B cell (primary cell): ENCODE measurements at regions not wholly inside any gene's neighbourhood (a gene's known extent, or its start where the extent isn't known, plus 50 kb on each side); places are given as distances from the start of the nearest gene placed in this dataset.

Source experiments
- ATAC-seq: fragments of 200-7000 bp; cut with Tn5 transposase; one replicate; pipeline ENCODE4 v1.10.0; 2021; ENCODE audit warnings: low read depth, mild to moderate bottlenecking, moderate number of reproducible peaks, moderate library complexity
- CTCF ChIA-PET: fragments of 350-600 bp; sonication (Branson Sonifier 250); formaldehyde crosslinking; loops from one replicate; lab custom pipeline; 2021; ENCODE audit warnings: antibody characterized with exemption, inconsistent platforms; lab: Charles Lee
- POLR2A ChIA-PET: fragments of 350-600 bp; sonication (Branson Sonifier 250); formaldehyde crosslinking; loops from one replicate; lab custom pipeline; 2021; ENCODE audit warnings: antibody characterized with exemption; lab: Charles Lee
- DNase-seq: peaks from one replicate; pipeline ENCODE4 v3.0.0; 2013
- H2AFZ ChIP-seq: 2 replicates; pipeline ENCODE4 v1.6.1; 2012; ENCODE audit warnings: mild to moderate bottlenecking, low read depth, low read length; ENCODE audit not compliant: insufficient read depth, poor library complexity, severe bottlenecking
- H3K27ac ChIP-seq, 2 donors: 1 replicate in 1 of 2; 2 replicates in 1 of 2; pipeline ENCODE4 v1.5.1; 2012 to 2013; ENCODE audit warnings: low read length in 2 of 2, mild to moderate bottlenecking in 2 of 2, moderate library complexity in 1 of 2
- H3K27me3 ChIP-seq, 4 experiments: fragments of 200-600 bp in 1 of 4; sonication (generic) in 1 of 4; replicated peaks in 1 of 4; 1 replicate in 2 of 4; 2 replicates in 2 of 4; pipeline versions ENCODE4 v1.6.1 to v1.7.0; 2013 to 2016; ENCODE audit warnings: low read length in 3 of 4, mild to moderate bottlenecking in 2 of 4, mixed read lengths in 1 of 4, moderate library complexity in 1 of 4; ENCODE audit not compliant: insufficient read depth in 4 of 4, control insufficient read depth in 3 of 4; ENCODE audit errors: control extremely low read depth in 1 of 4
- H3K36me3 ChIP-seq, 2 experiments: replicated peaks in 1 of 2; 1 replicate in 1 of 2; 2 replicates in 1 of 2; pipeline versions ENCODE4 v1.6.1 to v1.7.1; 2013; ENCODE audit warnings: low read length in 1 of 2; ENCODE audit not compliant: insufficient read depth in 2 of 2, control insufficient read depth in 1 of 2; ENCODE audit errors: control extremely low read depth in 1 of 2, extremely low read depth in 1 of 2
- H3K4me1 ChIP-seq, 2 donors: fragments of 200-600 bp in 1 of 2; sonication (generic) in 1 of 2; 1 replicate in 1 of 2; 2 replicates in 1 of 2; pipeline versions ENCODE4 v1.5.1 to v1.6.1; 2013 to 2017; ENCODE audit warnings: low read length in 2 of 2; ENCODE audit not compliant: control insufficient read depth in 2 of 2, insufficient read depth in 2 of 2
- H3K4me2 ChIP-seq: replicated peaks from 2 replicates; pipeline ENCODE3; 2012; ENCODE audit warnings: mild to moderate bottlenecking, low read depth, low read length; ENCODE audit not compliant: poor library complexity, severe bottlenecking
- H3K4me3 ChIP-seq, 5 experiments: fragments of 200-600 bp in 1 of 5; sonication (generic) in 1 of 5; 1 replicate in 3 of 5; 2 replicates in 2 of 5; pipeline versions ENCODE4 v1.5.1 to v1.7.0; 2011 to 2016; ENCODE audit warnings: low read length in 4 of 5, mild to moderate bottlenecking in 4 of 5, low read depth in 2 of 5, control low read depth in 1 of 5, moderate library complexity in 1 of 5; ENCODE audit not compliant: insufficient read depth in 1 of 5; ENCODE audit errors: control extremely low read depth in 1 of 5, extremely low read depth in 1 of 5
- H3K79me2 ChIP-seq: fragments of 200-600 bp; sonication (generic); one replicate; pipeline ENCODE4 v1.6.0; 2016; ENCODE audit warnings: low read length; ENCODE audit not compliant: control insufficient read depth, insufficient read depth
- H3K9ac ChIP-seq: fragments of 200-600 bp; sonication (generic); 2 replicates; pipeline ENCODE4 v1.6.1; 2017; ENCODE audit warnings: mild to moderate bottlenecking, low read length, moderate library complexity
- H3K9me3 ChIP-seq, 3 donors: one replicate each; pipeline versions ENCODE4 v1.6.1 to v1.7.1; 2013; ENCODE audit warnings: low read length in 2 of 3; ENCODE audit not compliant: control insufficient read depth in 2 of 3, insufficient read depth in 1 of 3; ENCODE audit errors: control extremely low read depth in 1 of 3
- H4K20me1 ChIP-seq: 2 replicates; pipeline ENCODE4 v1.6.0; 2012; ENCODE audit warnings: mild to moderate bottlenecking, low read length; ENCODE audit not compliant: insufficient read depth, control insufficient read depth, poor library complexity, severe bottlenecking
- H3K27ac Mint-ChIP-seq: one replicate; pipeline ENCODE4 v1.8.0; 2021; ENCODE audit warnings: mixed read lengths
- H3K27me3 Mint-ChIP-seq: one replicate; pipeline ENCODE4 v1.8.0; 2021; ENCODE audit warnings: mixed read lengths
- H3K4me1 Mint-ChIP-seq: one replicate; pipeline ENCODE4 v1.8.0; 2021; ENCODE audit warnings: mixed read lengths
- H3K4me3 Mint-ChIP-seq: one replicate; pipeline ENCODE4 v1.8.0; 2021; ENCODE audit warnings: mixed read lengths
- H3K9me3 Mint-ChIP-seq: one replicate; pipeline ENCODE4 v1.8.0; 2022; ENCODE audit warnings: mixed read lengths; ENCODE audit not compliant: insufficient read depth
- CTCF ChIP-seq: fragments of 200-600 bp; IDR thresholded peaks from one replicate; pipeline ENCODE4 v1.8.0; 2022; ENCODE audit warnings: antibody characterized with exemption, mild to moderate bottlenecking
- EZH2 ChIP-seq: IDR thresholded peaks from 2 replicates; pipeline ENCODE4 v1.6.1; 2012; ENCODE audit warnings: borderline replicate concordance, low read depth, mild to moderate bottlenecking, moderate library complexity, low read length; ENCODE audit not compliant: insufficient read depth, poor library complexity, severe bottlenecking
- intact Hi-C: fragments of 100-400 bp; cut with micrococcal nuclease; formaldehyde crosslinking; loops from one replicate; pipeline ENCODE4 v1.10.0; 2022

- Mint-ChIP-seq H3K27ac (no peak overlapping the region), H3K27me3 (no peaks in the 10 kb centered on the region), H3K4me1 (no peaks in the 10 kb centered on the region), H3K4me3 (no peak overlapping the region), H3K9me3 (no peaks in the 10 kb centered on the region)
- no peak for TF ChIP-seq EZH2
- TF ChIP-seq CTCF = no peak
- Histone ChIP-seq H3K27ac (no peak overlapping the region), H3K36me3 (no peaks in the 10 kb centered on the region), H2AFZ (no peak overlapping the region), H3K4me2 (no peak overlapping the region), H3K27me3 (no peaks in the 10 kb centered on the region), H3K9me3 (no peaks in the 10 kb centered on the region), H4K20me1 (no peaks in the 10 kb centered on the region), H3K79me2 (no peaks in the 10 kb centered on the region), H3K9ac (no peak overlapping the region), H3K4me1 (no peaks in the 10 kb centered on the region), H3K4me3 (no peak overlapping the region)
- CTCF ChIA-PET = no interaction called here
- intact Hi-C loops = no loop called here
- ATAC-seq = no peak
- DNase-seq = no peak
- POLR2A ChIA-PET = no interaction called here
These were observed 633.5 kb downstream of the DTWD2 start for GRCh38 chr5:118354797-118355196.

GRCh38 chr5:118353970-118354369 is 634.4 kb downstream of the DTWD2 start:
- Mint-ChIP-seq H3K27me3 (no peaks in the 10 kb centered on the region), H3K9me3 (no peaks in the 10 kb centered on the region), H3K4me3 (no peak overlapping the region), H3K27ac (no peak overlapping the region), H3K4me1 (no peaks in the 10 kb centered on the region)
- Histone ChIP-seq H3K27me3 (no peaks in the 10 kb centered on the region), H3K9ac (no peak overlapping the region), H3K9me3 (no peaks in the 10 kb centered on the region), H3K36me3 (no peaks in the 10 kb centered on the region), H4K20me1 (no peaks in the 10 kb centered on the region), H3K4me3 (no peak overlapping the region), H3K4me1 (no peaks in the 10 kb centered on the region), H2AFZ (no peak overlapping the region), H3K4me2 (no peak overlapping the region), H3K79me2 (no peaks in the 10 kb centered on the region), H3K27ac (no peak overlapping the region)
- ChIA-PET POLR2A (no interaction called here), CTCF (no interaction called here)
- intact Hi-C loops = no loop called here
- DNase-seq (no peak), ATAC-seq (no peak)
- TF ChIP-seq EZH2 = no peak
- no peak for TF ChIP-seq CTCF
